ENCODE measurements at regions not wholly inside any gene's neighbourhood (a gene's known extent, or its start where the extent isn't known, plus 50 kb on each side); places are given as distances from the start of the nearest gene placed in this dataset.

GRCh38 chr6:121020656-121021055 lies 313.6 kb downstream of the TBC1D32 start:
- no peak for DNase-seq (ENCODE audit: low read depth in 4 of 4, low spot score in 3 of 4)

GRCh38 chr6:121008553-121008952 lies 325.7 kb downstream of the TBC1D32 start:
- DNase-seq (ENCODE audit: low read depth in 4 of 4, low spot score in 3 of 4) = no peak

- no peak for DNase-seq (ENCODE audit: low read depth in 4 of 4, low spot score in 3 of 4)
Observed at GRCh38 chr6:121006024-121006423, 328.3 kb downstream of the TBC1D32 start.

- no peak for DNase-seq (ENCODE audit: low read depth in 4 of 4, low spot score in 3 of 4)
Observed at GRCh38 chr6:121000381-121000780, 333.9 kb downstream of the TBC1D32 start.

GRCh38 chr6:120996340-120996739 lies 337.9 kb downstream of the TBC1D32 start:
- DNase-seq (ENCODE audit: low read depth in 4 of 4, low spot score in 3 of 4) = no peak

GRCh38 chr6:120994573-120994967 lies 339.7 kb downstream of the TBC1D32 start:
- DNase-seq (ENCODE audit: low read depth in 4 of 4, low spot score in 3 of 4) = no peak

- no peak for DNase-seq (ENCODE audit: low read depth in 4 of 4, low spot score in 3 of 4)
Observed at GRCh38 chr6:120993929-120994572, 340.2 kb downstream of the TBC1D32 start.

- no peak for DNase-seq (ENCODE audit: low read depth in 4 of 4, low spot score in 3 of 4)
Observed at GRCh38 chr6:120992257-120992656, 342.0 kb downstream of the TBC1D32 start.

- DNase-seq (ENCODE audit: low read depth in 4 of 4, low spot score in 3 of 4) = no peak
Observed at GRCh38 chr6:120990866-120991265, 343.4 kb downstream of the TBC1D32 start.

GRCh38 chr6:120981835-120982234 lies 352.4 kb downstream of the TBC1D32 start:
- DNase-seq (ENCODE audit: low read depth in 4 of 4, low spot score in 3 of 4) = no peak

- no peak for DNase-seq (ENCODE audit: low read depth in 4 of 4, low spot score in 3 of 4)
Observed at GRCh38 chr6:120966321-120966720, 368.0 kb downstream of the TBC1D32 start.

GRCh38 chr6:120965814-120966213 lies 368.5 kb downstream of the TBC1D32 start:
- DNase-seq (ENCODE audit: low read depth in 4 of 4, low spot score in 3 of 4) = no peak

- no peak for DNase-seq (ENCODE audit: low read depth in 4 of 4, low spot score in 3 of 4)
Observed at GRCh38 chr6:120960761-120961160, 373.5 kb downstream of the TBC1D32 start.

GRCh38 chr6:120954111-120954510 lies 380.2 kb downstream of the TBC1D32 start:
- DNase-seq (ENCODE audit: low read depth in 4 of 4, low spot score in 3 of 4) = no peak

- no peak for DNase-seq (ENCODE audit: low read depth in 4 of 4, low spot score in 3 of 4)
Observed at GRCh38 chr6:120951258-120951657, 383.0 kb downstream of the TBC1D32 start.

- no peak for DNase-seq (ENCODE audit: low read depth in 4 of 4, low spot score in 3 of 4)
Observed at GRCh38 chr6:120947111-120947510, 387.2 kb downstream of the TBC1D32 start.

GRCh38 chr6:120945905-120946594 lies 388.2 kb downstream of the TBC1D32 start:
- no peak for DNase-seq (ENCODE audit: low read depth in 4 of 4, low spot score in 3 of 4)

- no peak for DNase-seq (ENCODE audit: low read depth in 4 of 4, low spot score in 3 of 4)
Observed at GRCh38 chr6:120938876-120939472, 395.3 kb downstream of the TBC1D32 start.

GRCh38 chr6:120938164-120938875 lies 396.0 kb downstream of the TBC1D32 start:
- no peak for DNase-seq (ENCODE audit: low read depth in 4 of 4, low spot score in 3 of 4)

- no peak for DNase-seq (ENCODE audit: low read depth in 4 of 4, low spot score in 3 of 4)
Observed at GRCh38 chr6:120935908-120936307, 398.4 kb downstream of the TBC1D32 start.

- DNase-seq (ENCODE audit: low read depth in 4 of 4, low spot score in 3 of 4) = no peak
Observed at GRCh38 chr6:120935016-120935415, 399.3 kb downstream of the TBC1D32 start.

Data from left renal pelvis (tissue), 4 donors.